Effector memory CD4-positive, alpha-beta T cell (primary cell): ENCODE measurements at regions not wholly inside any gene's neighbourhood (a gene's known extent, or its start where the extent isn't known, plus 50 kb on each side); places are given as distances from the start of the nearest gene placed in this dataset.

ENCODE experiments used
- DNase-seq, 3 donors: peaks; one replicate each; pipeline ENCODE4 v3.0.0-alpha.2; 2020
- H3K27ac ChIP-seq: 2 replicates; pipeline ENCODE4 v1.7.0; 2013; ENCODE audit warnings: mild to moderate bottlenecking, low read length, moderate library complexity; ENCODE audit not compliant: insufficient read depth, poor library complexity, severe bottlenecking
- H3K27me3 ChIP-seq: replicated peaks from 2 replicates; pipeline ENCODE4 v1.7.0; 2013; ENCODE audit warnings: mild to moderate bottlenecking, low read length; ENCODE audit not compliant: insufficient read depth, control insufficient read depth, poor library complexity, severe bottlenecking
- H3K36me3 ChIP-seq: 2 replicates; pipeline ENCODE4 v1.7.0; 2013; ENCODE audit warnings: mild to moderate bottlenecking, low read length, moderate library complexity; ENCODE audit not compliant: control insufficient read depth, insufficient read depth
- H3K4me1 ChIP-seq: 2 replicates; pipeline ENCODE4 v1.7.0; 2013; ENCODE audit warnings: low read length, mild to moderate bottlenecking; ENCODE audit not compliant: control insufficient read depth, insufficient read depth, poor library complexity, severe bottlenecking
- H3K4me3 ChIP-seq: 2 replicates; pipeline ENCODE4 v1.7.0; 2013; ENCODE audit warnings: low read length, low read depth, mild to moderate bottlenecking; ENCODE audit not compliant: insufficient read depth, poor library complexity, severe bottlenecking
- H3K9me3 ChIP-seq: 2 replicates; pipeline ENCODE4 v1.7.0; 2013; ENCODE audit warnings: mild to moderate bottlenecking, low read length, moderate library complexity; ENCODE audit not compliant: control insufficient read depth

- Histone ChIP-seq H3K4me3 (no peak overlapping the region), H3K27ac (no peak overlapping the region), H3K27me3 (no peaks in the 10 kb centered on the region), H3K9me3 (no peaks in the 10 kb centered on the region), H3K36me3 (no peaks in the 10 kb centered on the region), H3K4me1 (no peaks in the 10 kb centered on the region)
- peak in 2 of 3 donors; percentile 19 to 38 for DNase-seq
Measured at GRCh38 chr10:118850418-118851061, 95.8 kb upstream of the CACUL1 start.

- no peak overlapping the region for H3K27ac ChIP-seq
- H3K27me3 ChIP-seq: no peaks in the 10 kb centered on the region
- H3K4me3 ChIP-seq: no peak overlapping the region
- H3K4me1 ChIP-seq: no peaks in the 10 kb centered on the region
- no peaks in the 10 kb centered on the region for H3K36me3 ChIP-seq
- H3K9me3 ChIP-seq: no peaks in the 10 kb centered on the region
- no peak for DNase-seq
Measured at GRCh38 chr10:118851062-118852035, 96.6 kb upstream of the CACUL1 start.

GRCh38 chr10:118853916-118854315 lies 99.1 kb upstream of the CACUL1 start:
- Histone ChIP-seq H3K36me3 (no peaks in the 10 kb centered on the region), H3K27me3 (no peaks in the 10 kb centered on the region), H3K4me1 (no peaks in the 10 kb centered on the region), H3K27ac (no peak overlapping the region), H3K9me3 (no peaks in the 10 kb centered on the region), H3K4me3 (no peak overlapping the region)
- DNase-seq: no peak

- Histone ChIP-seq H3K9me3 (no peaks in the 10 kb centered on the region), H3K36me3 (no peaks in the 10 kb centered on the region), H3K4me3 (no peak overlapping the region), H3K27me3 (no peaks in the 10 kb centered on the region), H3K27ac (no peak overlapping the region), H3K4me1 (no peaks in the 10 kb centered on the region)
- no peak for DNase-seq
Measured at GRCh38 chr10:118856106-118856505, 101.3 kb upstream of the CACUL1 start.

- Histone ChIP-seq H3K4me3 (no peak overlapping the region), H3K9me3 (no peaks in the 10 kb centered on the region), H3K27ac (no peak overlapping the region), H3K36me3 (no peaks in the 10 kb centered on the region), H3K27me3 (no peaks in the 10 kb centered on the region), H3K4me1 (no peaks in the 10 kb centered on the region)
- DNase-seq: no peak
Measured at GRCh38 chr10:118865998-118866693, 111.4 kb upstream of the CACUL1 start.

GRCh38 chr10:118867768-118868167 lies 113.0 kb upstream of the CACUL1 start:
- DNase-seq: no peak
- Histone ChIP-seq H3K27me3 (no peaks in the 10 kb centered on the region), H3K4me1 (no peaks in the 10 kb centered on the region), H3K4me3 (no peak overlapping the region), H3K36me3 (no peaks in the 10 kb centered on the region), H3K27ac (no peak overlapping the region), H3K9me3 (no peaks in the 10 kb centered on the region)

GRCh38 chr10:118868589-118868988 lies 113.8 kb upstream of the CACUL1 start:
- Histone ChIP-seq H3K27me3 (no peaks in the 10 kb centered on the region), H3K9me3 (no peaks in the 10 kb centered on the region), H3K36me3 (no peaks in the 10 kb centered on the region), H3K4me3 (no peak overlapping the region), H3K4me1 (no peaks in the 10 kb centered on the region), H3K27ac (no peak overlapping the region)
- DNase-seq: no peak

- H3K4me1 ChIP-seq: no peaks in the 10 kb centered on the region
- no peak overlapping the region for H3K4me3 ChIP-seq
- H3K27ac ChIP-seq: no peak overlapping the region
- H3K9me3 ChIP-seq: no peaks in the 10 kb centered on the region
- no peak for DNase-seq
- no peaks in the 10 kb centered on the region for H3K36me3 ChIP-seq
- H3K27me3 ChIP-seq: no peaks in the 10 kb centered on the region
Measured at GRCh38 chr10:118870467-118871243, 115.9 kb upstream of the CACUL1 start.

- no peak for DNase-seq
- Histone ChIP-seq H3K27ac (no peak overlapping the region), H3K4me3 (no peak overlapping the region)
Measured at GRCh38 chr10:118871244-118871865, 116.6 kb upstream of the CACUL1 start.

More at GRCh38 chr10:118871244-118871865, 116.6 kb upstream of the CACUL1 start:
- Histone ChIP-seq H3K27me3 (no peaks in the 10 kb centered on the region), H3K36me3 (no peaks in the 10 kb centered on the region), H3K9me3 (no peaks in the 10 kb centered on the region), H3K4me1 (no peaks in the 10 kb centered on the region)
